Smooth muscle cell (in vitro differentiated cells): ENCODE measurements at regions not wholly inside any gene's neighbourhood (a gene's known extent, or its start where the extent isn't known, plus 50 kb on each side); places are given as distances from the start of the nearest gene placed in this dataset.
A peak's percentile ranks its signal among the peaks of the same experiment; 100 is the strongest.

Experiments
- DNase-seq: peaks from one replicate; lab custom pipeline; 2025; ENCODE audit not compliant: unreplicated experiment; lab: John Stamatoyannopoulos, UW
- H2AFZ ChIP-seq: fragments of 200-600 bp; sonication (generic); 2 replicates; pipeline ENCODE4 v1.6.0; 2016; ENCODE audit warnings: antibody characterized with exemption, low read depth, mild to moderate bottlenecking
- H3F3A ChIP-seq: fragments of 200-600 bp; sonication (generic); 2 replicates; pipeline ENCODE4 v1.6.0; 2017; ENCODE audit warnings: antibody characterized with exemption, low read depth
- H3K27ac ChIP-seq: fragments of 200-600 bp; sonication (generic); 2 replicates; pipeline ENCODE4 v1.5.1; 2016; ENCODE audit warnings: low read depth, mild to moderate bottlenecking
- H3K27me3 ChIP-seq: fragments of 200-600 bp; sonication (generic); 2 replicates; pipeline ENCODE4 v1.6.1; 2016; ENCODE audit warnings: low read depth, mild to moderate bottlenecking
- H3K36me3 ChIP-seq: fragments of 200-600 bp; sonication (generic); 2 replicates; pipeline ENCODE4 v1.5.1; 2016; ENCODE audit warnings: low read depth
- H3K4me1 ChIP-seq: fragments of 200-600 bp; sonication (generic); 2 replicates; pipeline ENCODE4 v1.5.1; 2016; ENCODE audit warnings: low read depth
- H3K4me2 ChIP-seq: fragments of 200-600 bp; sonication (generic); 2 replicates; pipeline ENCODE4 v1.6.0; 2016; ENCODE audit warnings: mild to moderate bottlenecking
- H3K4me3 ChIP-seq: fragments of 200-600 bp; sonication (generic); 2 replicates; pipeline ENCODE4 v1.5.1; 2016; ENCODE audit warnings: mild to moderate bottlenecking
- H3K79me2 ChIP-seq: fragments of 200-600 bp; sonication (generic); 2 replicates; pipeline ENCODE4 v1.6.0; 2016; ENCODE audit warnings: low read depth, mild to moderate bottlenecking
- H3K9ac ChIP-seq: fragments of 200-600 bp; sonication (generic); 2 replicates; pipeline ENCODE4 v1.6.0; 2016; ENCODE audit warnings: low read depth
- H3K9me3 ChIP-seq: fragments of 200-600 bp; sonication (generic); replicated peaks from 2 replicates; pipeline ENCODE4 v1.5.1; 2016; ENCODE audit warnings: low read depth
- H4K20me1 ChIP-seq: fragments of 200-600 bp; sonication (generic); 2 replicates; pipeline ENCODE4 v1.6.0; 2016; ENCODE audit warnings: low read depth
- CTCF ChIP-seq: fragments of 200-600 bp; sonication (generic); IDR thresholded peaks from 2 replicates; pipeline ENCODE4 v1.5.1; 2017; ENCODE audit warnings: borderline replicate concordance, mild to moderate bottlenecking, antibody characterized with exemption; ENCODE audit not compliant: insufficient read depth, poor library complexity, severe bottlenecking
- WGBS: methylation state at CpG from one replicate; pipeline ENCODE4 v1.1.7; 2016; ENCODE audit warnings: low lambda C conversion rate; 5-methylcytosine and 5-hydroxymethylcytosine counted together

GRCh38 chr17:17398188-17398942 lies 78.4 kb upstream of the MED9 start:
- no peak for DNase-seq
- 70% methylated on average over 8 of the region's 8 CpGs for WGBS
- H3K9ac ChIP-seq = no peak overlapping the region
- H3K4me2 ChIP-seq = no peak overlapping the region
- H3K79me2 ChIP-seq = no peaks in the 10 kb centered on the region
- H3K27ac ChIP-seq = no peak overlapping the region
- no peak overlapping the region for H3K4me3 ChIP-seq
- no peaks in the 10 kb centered on the region for H3K9me3 ChIP-seq
- TF ChIP-seq CTCF = no peak
- no peaks in the 10 kb centered on the region for H3K36me3 ChIP-seq
- H2AFZ ChIP-seq = peak overlapping the region; percentile 43
- no peaks in the 10 kb centered on the region for H3K27me3 ChIP-seq
- no peaks in the 10 kb centered on the region for H4K20me1 ChIP-seq
- H3K4me1 ChIP-seq = peaks cover 4% of the 10 kb centered on the region
- H3F3A ChIP-seq = no peaks in the 10 kb centered on the region

GRCh38 chr17:17398943-17399926 lies 77.6 kb upstream of the MED9 start:
- Histone ChIP-seq H3F3A (no peaks in the 10 kb centered on the region), H3K27ac (no peak overlapping the region), H3K9ac (no peak overlapping the region), H3K4me3 (no peak overlapping the region), H3K27me3 (no peaks in the 10 kb centered on the region), H4K20me1 (no peaks in the 10 kb centered on the region), H3K79me2 (no peaks in the 10 kb centered on the region), H3K9me3 (no peaks in the 10 kb centered on the region), H2AFZ (peak overlapping the region; percentile 43), H3K4me1 (peaks cover 4% of the 10 kb centered on the region), H3K36me3 (no peaks in the 10 kb centered on the region), H3K4me2 (no peak overlapping the region)
- TF ChIP-seq CTCF = no peak
- DNase-seq = no peak
- WGBS = 70% methylated on average over 14 of the region's 15 CpGs

GRCh38 chr17:17400070-17400469 lies 76.7 kb upstream of the MED9 start:
- Histone ChIP-seq H3F3A (no peaks in the 10 kb centered on the region), H3K4me3 (no peak overlapping the region), H3K9ac (no peak overlapping the region), H3K4me2 (no peak overlapping the region), H4K20me1 (no peaks in the 10 kb centered on the region), H3K79me2 (no peaks in the 10 kb centered on the region), H3K9me3 (no peaks in the 10 kb centered on the region), H3K27ac (no peak overlapping the region), H3K4me1 (peaks cover 4% of the 10 kb centered on the region), H2AFZ (no peak overlapping the region), H3K36me3 (no peaks in the 10 kb centered on the region), H3K27me3 (no peaks in the 10 kb centered on the region)
- TF ChIP-seq CTCF = no peak
- WGBS = 64% methylated on average over 12 of the region's 12 CpGs
- no peak for DNase-seq
